ENCODE measurements at regions not wholly inside any gene's neighbourhood (a gene's known extent, or its start where the extent isn't known, plus 50 kb on each side); places are given as distances from the start of the nearest gene placed in this dataset.

DNA sequence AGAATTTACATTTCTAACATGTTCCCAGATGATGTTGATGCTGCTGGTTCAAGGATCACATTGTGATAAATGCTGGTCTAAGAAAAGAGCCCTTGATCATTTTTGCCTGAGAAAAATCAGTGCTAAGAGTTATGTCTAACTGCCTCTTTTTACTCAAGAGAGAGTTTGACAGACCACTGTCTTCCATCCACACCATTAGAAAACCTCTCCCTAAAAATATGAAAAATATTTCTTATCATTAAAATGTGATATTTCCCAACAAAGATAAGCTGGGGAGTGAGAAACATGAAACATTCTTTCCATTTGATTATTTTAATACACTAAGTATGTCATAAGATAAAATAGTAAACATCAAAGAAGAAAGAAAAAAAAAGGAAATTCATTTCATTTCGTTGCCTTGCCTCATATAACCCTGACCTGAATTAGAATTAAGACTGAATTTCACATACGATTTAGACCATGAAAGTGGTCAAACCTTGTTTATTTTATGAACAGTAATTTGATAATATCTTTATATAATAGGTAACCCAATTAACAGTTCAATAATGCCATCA is 471.8 kb upstream of the ARHGEF26 start:
- Histone ChIP-seq H2AFZ (ENCODE audit: low read length) (no peak overlapping the region), H3K79me2 (ENCODE audit: control insufficient read depth, insufficient read depth, low read length) (no peaks in the 10 kb centered on the region), H3K9me3 (ENCODE audit: control insufficient read depth, insufficient read depth, low read depth, low read length) (no peaks in the 10 kb centered on the region), H3K4me1 (ENCODE audit: control insufficient read depth, extremely low read depth, insufficient read depth, low read length) (no peaks in the 10 kb centered on the region), H3K9ac (ENCODE audit: insufficient read depth, low read length) (no peak overlapping the region), H3K36me3 (ENCODE audit: control insufficient read depth, insufficient read depth, low read length) (no peaks in the 10 kb centered on the region), H4K20me1 (ENCODE audit: control insufficient read depth, extremely low read depth, insufficient read depth, low read length) (no peaks in the 10 kb centered on the region), H3K27me3 (ENCODE audit: control insufficient read depth, insufficient read depth, low read length) (no peaks in the 10 kb centered on the region), H3K27ac (ENCODE audit: insufficient read depth, low read length) (no peak overlapping the region), H3K4me3 (replicated peaks in 1 of 4; ENCODE audit: control extremely low read depth in 1 of 4, insufficient read depth in 1 of 4, low read depth in 3 of 4, low read length in 4 of 4) (no peak overlapping the region), H3K4me2 (ENCODE audit: extremely low read depth, insufficient read depth, low read length) (no peak overlapping the region)
- no peak for DNase-seq (ENCODE audit: low read depth in 2 of 2)
- no peak for TF ChIP-seq EZH2 (IDR thresholded peaks at IDR 0.05; ENCODE audit: low read length, missing control alignments)
- TF ChIP-seq, protein P1, sequence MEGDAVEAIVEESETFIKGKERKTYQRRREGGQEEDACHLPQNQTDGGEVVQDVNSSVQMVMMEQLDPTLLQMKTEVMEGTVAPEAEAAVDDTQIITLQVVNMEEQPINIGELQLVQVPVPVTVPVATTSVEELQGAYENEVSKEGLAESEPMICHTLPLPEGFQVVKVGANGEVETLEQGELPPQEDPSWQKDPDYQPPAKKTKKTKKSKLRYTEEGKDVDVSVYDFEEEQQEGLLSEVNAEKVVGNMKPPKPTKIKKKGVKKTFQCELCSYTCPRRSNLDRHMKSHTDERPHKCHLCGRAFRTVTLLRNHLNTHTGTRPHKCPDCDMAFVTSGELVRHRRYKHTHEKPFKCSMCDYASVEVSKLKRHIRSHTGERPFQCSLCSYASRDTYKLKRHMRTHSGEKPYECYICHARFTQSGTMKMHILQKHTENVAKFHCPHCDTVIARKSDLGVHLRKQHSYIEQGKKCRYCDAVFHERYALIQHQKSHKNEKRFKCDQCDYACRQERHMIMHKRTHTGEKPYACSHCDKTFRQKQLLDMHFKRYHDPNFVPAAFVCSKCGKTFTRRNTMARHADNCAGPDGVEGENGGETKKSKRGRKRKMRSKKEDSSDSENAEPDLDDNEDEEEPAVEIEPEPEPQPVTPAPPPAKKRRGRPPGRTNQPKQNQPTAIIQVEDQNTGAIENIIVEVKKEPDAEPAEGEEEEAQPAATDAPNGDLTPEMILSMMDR (conservative IDR thresholded peaks at IDR 0.05 in 1 of 2, IDR thresholded peaks at IDR 0.05 in 1 of 2; ENCODE audit: low read depth in 1 of 2, low read length in 2 of 2) = no peak

DNA sequence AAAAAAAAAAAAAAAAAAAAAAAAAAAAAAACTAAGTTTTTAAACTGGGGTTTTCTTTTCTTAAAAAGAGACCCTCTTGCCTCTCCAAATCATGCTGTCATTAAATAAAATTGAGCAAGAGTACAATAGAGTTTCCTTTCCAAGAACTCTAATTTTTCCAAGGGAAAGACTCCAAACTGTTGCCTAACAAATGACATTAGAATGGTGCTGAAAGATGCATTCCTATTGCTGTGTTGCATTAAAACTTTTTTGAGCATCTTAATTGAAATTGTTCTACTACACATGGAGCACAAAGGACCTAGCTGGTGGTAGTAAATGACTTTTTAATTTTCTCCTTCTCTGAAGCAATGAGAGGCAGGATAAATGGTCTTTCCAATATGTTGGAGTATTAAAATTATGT is 469.1 kb upstream of the ARHGEF26 start:
- H3K4me2 ChIP-seq (ENCODE audit: extremely low read depth, insufficient read depth, low read length) = no peak overlapping the region
- no peak overlapping the region for H3K4me3 ChIP-seq (replicated peaks in 1 of 4; ENCODE audit: control extremely low read depth in 1 of 4, insufficient read depth in 1 of 4, low read depth in 3 of 4, low read length in 4 of 4)
- DNase-seq (ENCODE audit: low read depth in 2 of 2) = peak in 1 of 2 donors; percentile 40
- H3K36me3 ChIP-seq (ENCODE audit: control insufficient read depth, insufficient read depth, low read length) = no peaks in the 10 kb centered on the region
- no peaks in the 10 kb centered on the region for H3K27me3 ChIP-seq (ENCODE audit: control insufficient read depth, insufficient read depth, low read length)
- no peak overlapping the region for H2AFZ ChIP-seq (ENCODE audit: low read length)
- H3K4me1 ChIP-seq (ENCODE audit: control insufficient read depth, extremely low read depth, insufficient read depth, low read length) = no peaks in the 10 kb centered on the region
- no peak overlapping the region for H3K9ac ChIP-seq (ENCODE audit: insufficient read depth, low read length)
- no peak overlapping the region for H3K27ac ChIP-seq (ENCODE audit: insufficient read depth, low read length)
- no peaks in the 10 kb centered on the region for H3K79me2 ChIP-seq (ENCODE audit: control insufficient read depth, insufficient read depth, low read length)
- H3K9me3 ChIP-seq (ENCODE audit: control insufficient read depth, insufficient read depth, low read depth, low read length) = no peaks in the 10 kb centered on the region
- TF ChIP-seq, protein P1 (conservative IDR thresholded peaks at IDR 0.05 in 1 of 2, IDR thresholded peaks at IDR 0.05 in 1 of 2; ENCODE audit: low read depth in 1 of 2, low read length in 2 of 2) = no peak
- TF ChIP-seq EZH2 (IDR thresholded peaks at IDR 0.05; ENCODE audit: low read length, missing control alignments) = no peak
- H4K20me1 ChIP-seq (ENCODE audit: control insufficient read depth, extremely low read depth, insufficient read depth, low read length) = no peaks in the 10 kb centered on the region

DNA sequence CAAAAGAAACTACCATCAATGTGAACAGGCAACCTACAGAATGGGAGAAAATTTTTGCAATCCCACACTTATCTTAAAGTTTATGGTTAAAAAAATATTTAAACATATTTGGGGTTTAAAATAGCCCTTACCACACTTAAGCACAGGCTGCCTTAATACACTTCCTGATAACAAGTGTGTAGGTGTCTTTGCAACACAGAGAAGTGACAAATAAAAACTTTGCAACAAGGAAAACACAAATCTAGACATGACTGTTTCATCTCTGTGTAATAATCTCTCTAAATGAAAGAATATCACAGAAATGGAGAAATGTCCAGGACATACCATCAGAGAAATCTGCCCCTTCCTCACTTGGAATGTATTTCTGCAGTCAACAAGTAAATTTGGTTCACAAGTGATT is 464.1 kb upstream of the ARHGEF26 start:
- no peak for TF ChIP-seq EZH2 (IDR thresholded peaks at IDR 0.05; ENCODE audit: low read length, missing control alignments)
- TF ChIP-seq, protein P1 (conservative IDR thresholded peaks at IDR 0.05 in 1 of 2, IDR thresholded peaks at IDR 0.05 in 1 of 2; ENCODE audit: low read depth in 1 of 2, low read length in 2 of 2) = no peak
- no peak overlapping the region for H3K4me3 ChIP-seq (replicated peaks in 1 of 4; ENCODE audit: control extremely low read depth in 1 of 4, insufficient read depth in 1 of 4, low read depth in 3 of 4, low read length in 4 of 4)

More for the DNA sequence above, 464.1 kb upstream of the ARHGEF26 start:
- DNase-seq (ENCODE audit: low read depth in 2 of 2) = no peak
- no peaks in the 10 kb centered on the region for H3K79me2 ChIP-seq (ENCODE audit: control insufficient read depth, insufficient read depth, low read length)
- H3K27ac ChIP-seq (ENCODE audit: insufficient read depth, low read length) = no peak overlapping the region
- no peak overlapping the region for H2AFZ ChIP-seq (ENCODE audit: low read length)
- H4K20me1 ChIP-seq (ENCODE audit: control insufficient read depth, extremely low read depth, insufficient read depth, low read length) = no peaks in the 10 kb centered on the region
- H3K9me3 ChIP-seq (ENCODE audit: control insufficient read depth, insufficient read depth, low read depth, low read length) = no peaks in the 10 kb centered on the region
- no peaks in the 10 kb centered on the region for H3K4me1 ChIP-seq (ENCODE audit: control insufficient read depth, extremely low read depth, insufficient read depth, low read length)
- no peaks in the 10 kb centered on the region for H3K36me3 ChIP-seq (ENCODE audit: control insufficient read depth, insufficient read depth, low read length)
- H3K4me2 ChIP-seq (ENCODE audit: extremely low read depth, insufficient read depth, low read length) = no peak overlapping the region
- H3K9ac ChIP-seq (ENCODE audit: insufficient read depth, low read length) = no peak overlapping the region
- no peaks in the 10 kb centered on the region for H3K27me3 ChIP-seq (ENCODE audit: control insufficient read depth, insufficient read depth, low read length)

Data from fibroblast of lung (primary cell).